Lung (tissue), 11 donors: ENCODE measurements at regions not wholly inside any gene's neighbourhood (a gene's known extent, or its start where the extent isn't known, plus 50 kb on each side); places are given as distances from the start of the nearest gene placed in this dataset.

ENCODE experiments used
- ATAC-seq: fragments of 200-7000 bp; cut with Tn5 transposase; one replicate; pipeline ENCODE4 v1.9.1; 2020; ENCODE audit warnings: moderate number of reproducible peaks; ENCODE audit not compliant: insufficient read depth, low FRiP score
- DNase-seq, 3 donors: peaks; one replicate each; pipeline ENCODE4 v3.0.0-alpha.2; 2013 to 2017
- H3K27ac ChIP-seq, 2 donors: one replicate each; pipeline ENCODE4 v1.5.1; 2013; ENCODE audit warnings: mild to moderate bottlenecking in 2 of 2, moderate library complexity in 2 of 2, control low read depth in 1 of 2, inconsistent platforms in 1 of 2, low read depth in 1 of 2, low read length in 1 of 2
- H3K27me3 ChIP-seq, 3 donors: one replicate each; pipeline ENCODE4 v1.5.1; 2013; ENCODE audit warnings: low read length in 2 of 3; ENCODE audit not compliant: control insufficient read depth in 3 of 3, insufficient read depth in 3 of 3
- H3K36me3 ChIP-seq, 4 donors: one replicate each; pipeline ENCODE4 v1.5.1; 2013; ENCODE audit warnings: low read length in 4 of 4, mild to moderate bottlenecking in 1 of 4, moderate library complexity in 1 of 4; ENCODE audit not compliant: control insufficient read depth in 4 of 4, insufficient read depth in 4 of 4
- H3K4me1 ChIP-seq, 5 donors: one replicate each; pipeline ENCODE4 v1.5.1; 2013; ENCODE audit warnings: low read length in 5 of 5, mild to moderate bottlenecking in 2 of 5, moderate library complexity in 1 of 5; ENCODE audit not compliant: control insufficient read depth in 5 of 5, insufficient read depth in 5 of 5
- H3K4me3 ChIP-seq: one replicate; pipeline ENCODE4 v1.5.1; 2013; ENCODE audit warnings: mild to moderate bottlenecking, control low read depth, moderate library complexity
- H3K9ac ChIP-seq, 2 donors: one replicate each; pipeline ENCODE4 v1.5.1; 2013; ENCODE audit warnings: low read length in 2 of 2, control low read depth in 1 of 2; ENCODE audit not compliant: insufficient read depth in 1 of 2
- H3K9me3 ChIP-seq, 4 donors: one replicate each; pipeline ENCODE4 v1.5.1; 2013; ENCODE audit warnings: low read length in 3 of 4, mild to moderate bottlenecking in 1 of 4, moderate library complexity in 1 of 4; ENCODE audit not compliant: control insufficient read depth in 4 of 4, insufficient read depth in 3 of 4
- WGBS, 2 donors: extraction: QIAGEN DNeasy Blood & Tissue Kit; methylation state at CpG; one replicate each; pipeline ENCODE4 v1.1.7; 2013; 5-methylcytosine and 5-hydroxymethylcytosine counted together
- TF ChIP-seq, protein P1 (sequence below): IDR thresholded peaks from 2 replicates; pipeline ENCODE4 v1.5.1; 2012; ENCODE audit warnings: mild to moderate bottlenecking; ENCODE audit errors: control extremely low read depth, extremely low read depth
- donor health status: control.
- donor health status: control.
- donor health status: Bipolar disorder and iron deficiency.
- donor health status: healthy.
- donor health status: DM: yes; HTN: yes; CAD: no.

- no peaks in the 10 kb centered on the region for H3K9me3 ChIP-seq
- WGBS, 2 donors = 94 to 95% methylated on average over 2 of the region's 2 CpGs
- TF ChIP-seq, protein P1, sequence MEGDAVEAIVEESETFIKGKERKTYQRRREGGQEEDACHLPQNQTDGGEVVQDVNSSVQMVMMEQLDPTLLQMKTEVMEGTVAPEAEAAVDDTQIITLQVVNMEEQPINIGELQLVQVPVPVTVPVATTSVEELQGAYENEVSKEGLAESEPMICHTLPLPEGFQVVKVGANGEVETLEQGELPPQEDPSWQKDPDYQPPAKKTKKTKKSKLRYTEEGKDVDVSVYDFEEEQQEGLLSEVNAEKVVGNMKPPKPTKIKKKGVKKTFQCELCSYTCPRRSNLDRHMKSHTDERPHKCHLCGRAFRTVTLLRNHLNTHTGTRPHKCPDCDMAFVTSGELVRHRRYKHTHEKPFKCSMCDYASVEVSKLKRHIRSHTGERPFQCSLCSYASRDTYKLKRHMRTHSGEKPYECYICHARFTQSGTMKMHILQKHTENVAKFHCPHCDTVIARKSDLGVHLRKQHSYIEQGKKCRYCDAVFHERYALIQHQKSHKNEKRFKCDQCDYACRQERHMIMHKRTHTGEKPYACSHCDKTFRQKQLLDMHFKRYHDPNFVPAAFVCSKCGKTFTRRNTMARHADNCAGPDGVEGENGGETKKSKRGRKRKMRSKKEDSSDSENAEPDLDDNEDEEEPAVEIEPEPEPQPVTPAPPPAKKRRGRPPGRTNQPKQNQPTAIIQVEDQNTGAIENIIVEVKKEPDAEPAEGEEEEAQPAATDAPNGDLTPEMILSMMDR = no peak
- H3K36me3 ChIP-seq = no peaks in the 10 kb centered on the region
- peaks cover 0 to 4% (median 0%) of the 10 kb centered on the region in 5 donors for H3K4me1 ChIP-seq
- no peak overlapping the region for H3K27ac ChIP-seq
- H3K4me3 ChIP-seq = no peak overlapping the region
- no peak for ATAC-seq
- no peak overlapping the region for H3K9ac ChIP-seq
- no peak for DNase-seq
- H3K27me3 ChIP-seq = no peaks in the 10 kb centered on the region
These were observed 213.2 kb upstream of the SLC24A2 start for GRCh38 chr9:20002011-20002410.

GRCh38 chr9:20001058-20001457 is 212.2 kb upstream of the SLC24A2 start:
- peaks cover 0 to 4% (median 0%) of the 10 kb centered on the region in 5 donors for H3K4me1 ChIP-seq
- ATAC-seq = no peak
- no peak overlapping the region for H3K9ac ChIP-seq
- no peaks in the 10 kb centered on the region for H3K9me3 ChIP-seq
- DNase-seq = no peak
- TF ChIP-seq, protein P1 = no peak
- no peaks in the 10 kb centered on the region for H3K27me3 ChIP-seq
- no peak overlapping the region for H3K4me3 ChIP-seq
- H3K27ac ChIP-seq = no peak overlapping the region
- no peaks in the 10 kb centered on the region for H3K36me3 ChIP-seq
- WGBS, 2 donors = 77% methylated on average over 5 of the region's 5 CpGs

DNA sequence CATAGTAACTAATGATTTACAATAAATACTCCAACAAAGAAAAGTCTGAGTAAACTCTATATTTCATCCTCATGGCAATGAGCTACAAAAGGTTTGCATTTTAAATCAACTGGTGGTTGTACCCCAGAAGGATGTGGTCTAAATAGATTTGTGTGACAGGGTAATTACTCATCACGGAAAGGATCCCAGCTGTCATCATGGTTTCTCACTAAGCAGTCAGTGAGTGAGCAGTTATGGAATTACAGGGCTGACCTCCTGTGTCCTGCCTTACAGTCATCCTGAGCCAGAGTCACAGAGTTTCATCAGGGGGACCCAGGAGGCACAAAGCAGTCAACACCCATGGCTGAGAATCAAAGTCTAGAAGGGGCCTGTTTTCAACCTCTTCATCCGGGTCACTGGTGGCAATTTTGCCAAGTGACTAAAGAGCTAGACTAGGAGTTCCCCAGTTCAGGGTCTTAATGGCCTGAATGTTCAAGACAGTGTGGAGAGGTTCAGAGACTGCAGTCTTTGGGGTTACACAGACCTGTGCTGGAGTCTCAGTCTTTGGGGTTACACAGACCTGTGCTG is 210.7 kb upstream of the SLC24A2 start:
- Histone ChIP-seq H3K4me1 (peaks cover 0 to 4% (median 0%) of the 10 kb centered on the region in 5 donors), H3K36me3 (no peaks in the 10 kb centered on the region), H3K27me3 (no peaks in the 10 kb centered on the region), H3K9ac (no peak overlapping the region), H3K4me3 (no peak overlapping the region), H3K9me3 (no peaks in the 10 kb centered on the region), H3K27ac (no peak overlapping the region)
- ATAC-seq = no peak
- DNase-seq = no peak
- TF ChIP-seq, protein P1 = no peak
- 70 to 73% methylated on average over 2 of the region's 2 CpGs for WGBS, 2 donors
